ENCODE measurements at regions not wholly inside any gene's neighbourhood (a gene's known extent, or its start where the extent isn't known, plus 50 kb on each side); places are given as distances from the start of the nearest gene placed in this dataset.

- no peak for DNase-seq (ENCODE audit: extremely low read depth in 1 of 4, low spot score in 3 of 4)
- Histone ChIP-seq H2AFZ (ENCODE audit: low read depth, low read length) (no peak overlapping the region), H3K9me3 (replicated peaks; ENCODE audit: control insufficient read depth, insufficient read depth, low read depth, low read length) (no peaks in the 10 kb centered on the region), H3K9ac (ENCODE audit: insufficient read depth in 1 of 2, low read depth in 2 of 2, low read length in 2 of 2) (no peak overlapping the region), H3K4me3 (no peak overlapping the region), H3K4me2 (ENCODE audit: insufficient read depth, low read length) (no peak overlapping the region), H3K36me3 (ENCODE audit: control insufficient read depth, insufficient read depth, low read length) (no peaks in the 10 kb centered on the region), H3K9me1 (ENCODE audit: control insufficient read depth, insufficient read depth, low read length) (no peaks in the 10 kb centered on the region), H3K27ac (ENCODE audit: extremely low read depth, low read depth, low read length) (no peak overlapping the region), H3K27me3 (ENCODE audit: control insufficient read depth in 2 of 2, insufficient read depth in 2 of 2, low read length in 2 of 2) (no peaks in the 10 kb centered on the region), H3K4me1 (replicated peaks in 1 of 2; ENCODE audit: control insufficient read depth in 2 of 2, insufficient read depth in 2 of 2, low read length in 2 of 2) (no peaks in the 10 kb centered on the region), H3K79me2 (ENCODE audit: control insufficient read depth, insufficient read depth, low read length) (no peaks in the 10 kb centered on the region), H4K20me1 (replicated peaks; ENCODE audit: control insufficient read depth, insufficient read depth, low read length) (no peaks in the 10 kb centered on the region)
- no TSS peak for BruUV-seq (replicated peaks)
- no peak for TF ChIP-seq NKRF (IDR thresholded peaks at IDR 0.05; ENCODE audit: borderline replicate concordance)
- TF ChIP-seq SNIP1 (IDR thresholded peaks at IDR 0.05; ENCODE audit: low read depth) = no peak
- TF ChIP-seq GATAD2A (IDR thresholded peaks at IDR 0.05) = no peak
- TF ChIP-seq RBM34 (IDR thresholded peaks at IDR 0.05; ENCODE audit: borderline replicate concordance, insufficient read depth, low read length) = no peak
- TF ChIP-seq BRF1 (IDR thresholded peaks at IDR 0.05; ENCODE audit: borderline replicate concordance, extremely low read depth, insufficient read length) = no peak
- no peak for TF ChIP-seq ATF2 (CRISPR knock-in tag; IDR thresholded peaks at IDR 0.05)
- TF ChIP-seq NUFIP1 (IDR thresholded peaks at IDR 0.05; ENCODE audit: partially characterized antibody) = no peak
- TF ChIP-seq FOXJ3 (CRISPR knock-in tag; IDR thresholded peaks at IDR 0.05) = no peak
- no peak for TF ChIP-seq MAX (CRISPR knock-in tag; IDR thresholded peaks at IDR 0.05)
- TF ChIP-seq KHSRP (IDR thresholded peaks at IDR 0.05) = no peak
- TF ChIP-seq SMARCA5 (IDR thresholded peaks at IDR 0.05) = no peak
- TF ChIP-seq SRF (CRISPR knock-in tag; IDR thresholded peaks at IDR 0.05) = no peak
- WGBS (ENCODE audit: insufficient coverage, low coverage, missing lambda C conversion rate) = 0% methylated on average over 5 of the region's 5 CpGs
- no peak for ATAC-seq
- in situ Hi-C loops (cut with MboI) (no loop called here), intact Hi-C loops (cut with micrococcal nuclease) (no loop called here)
- ChIA-PET POLR2A (interaction anchor here (0.8 kb wide), 1 partner anchor 8 kb away, joined by 3 read pairs; no protein-coding TSS in a partner anchor), CTCF (ENCODE audit: low intra/inter-chr PET ratio) (no interaction called here)
- no peak for FAIRE-seq
These were observed 251.6 kb downstream of the HACE1 start for GRCh38 chr6:104608101-104608500.
